GM19239 (cell line): ENCODE measurements at regions not wholly inside any gene's neighbourhood (a gene's known extent, or its start where the extent isn't known, plus 50 kb on each side); places are given as distances from the start of the nearest gene placed in this dataset.
"Not testable (repeated sequence)": the region's sequence is repeated elsewhere in the genome, so short reads cannot be mapped to it uniquely, and the experiment has no call there.

ENCODE experiments used
- DNase-seq: peaks from one replicate; pipeline ENCODE4 v3.0.0; 2011; ENCODE audit warnings: low spot score; ENCODE audit not compliant: insufficient read length
- FAIRE-seq: peaks from 2 replicates; lab custom pipeline; 2011; peaks lifted over from hg19 to GRCh38; lab: Jason Lieb, UNC

- no peak for FAIRE-seq
Observed at GRCh38 chr7:46622251-46622650, 701.2 kb upstream of the IGFBP3 start.

GRCh38 chr7:46619723-46620310 is 698.7 kb upstream of the IGFBP3 start:
- DNase-seq (no peak), FAIRE-seq (no peak)

More at GRCh38 chr7:46622251-46622650, 701.2 kb upstream of the IGFBP3 start:
- DNase-seq: no peak

GRCh38 chr7:46616636-46617035 is 695.6 kb upstream of the IGFBP3 start:
- FAIRE-seq: no peak

DNA sequence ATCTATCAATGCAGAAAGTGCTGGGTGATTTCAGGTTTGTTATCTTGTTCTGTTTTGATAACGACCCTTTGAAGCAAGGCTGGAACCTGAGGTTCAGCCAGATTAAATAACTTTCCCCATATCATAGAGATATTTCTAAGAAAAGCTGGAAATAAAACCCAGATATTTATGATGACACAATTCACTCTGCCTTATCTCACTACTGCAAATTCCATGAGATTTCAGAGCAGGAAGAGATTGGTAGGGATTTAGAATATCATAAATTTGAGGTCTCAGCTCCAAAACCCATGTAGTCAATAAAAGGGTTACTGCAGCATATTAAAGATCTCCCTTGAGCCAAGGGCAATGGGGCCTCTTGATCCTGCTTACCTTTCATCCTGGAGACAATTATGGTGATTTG is 692.5 kb upstream of the IGFBP3 start:
- no peak for DNase-seq
- FAIRE-seq: no peak

More at GRCh38 chr7:46616636-46617035, 695.6 kb upstream of the IGFBP3 start:
- no peak for DNase-seq

- no peak for DNase-seq
- FAIRE-seq: no peak
Observed at GRCh38 chr7:46613116-46613515, 692.0 kb upstream of the IGFBP3 start.

DNA sequence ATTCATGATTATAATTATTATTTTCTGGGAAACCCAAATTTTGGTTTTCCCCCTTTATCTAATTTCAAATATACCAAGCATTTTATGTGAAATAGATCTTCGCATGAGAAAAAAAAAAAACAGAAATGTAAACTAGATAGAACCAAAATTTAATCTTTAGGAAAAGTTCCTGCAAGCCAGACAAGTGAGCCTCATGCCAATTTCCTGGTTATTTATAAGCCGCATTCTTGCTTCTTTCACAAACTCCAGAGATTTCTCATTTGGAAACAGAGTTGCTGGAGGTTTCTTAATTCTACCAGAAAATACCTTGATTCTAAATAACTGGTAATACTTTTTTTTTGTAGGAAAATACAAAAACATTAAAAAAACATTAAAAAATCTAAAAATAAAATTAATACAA is 690.4 kb upstream of the IGFBP3 start:
- DNase-seq (no peak), FAIRE-seq (no peak)

- FAIRE-seq (no peak), DNase-seq (no peak)
Observed at GRCh38 chr7:46610746-46611145, 689.7 kb upstream of the IGFBP3 start.

GRCh38 chr7:46607176-46607575 is 686.1 kb upstream of the IGFBP3 start:
- DNase-seq: no peak
- FAIRE-seq: no peak

DNA sequence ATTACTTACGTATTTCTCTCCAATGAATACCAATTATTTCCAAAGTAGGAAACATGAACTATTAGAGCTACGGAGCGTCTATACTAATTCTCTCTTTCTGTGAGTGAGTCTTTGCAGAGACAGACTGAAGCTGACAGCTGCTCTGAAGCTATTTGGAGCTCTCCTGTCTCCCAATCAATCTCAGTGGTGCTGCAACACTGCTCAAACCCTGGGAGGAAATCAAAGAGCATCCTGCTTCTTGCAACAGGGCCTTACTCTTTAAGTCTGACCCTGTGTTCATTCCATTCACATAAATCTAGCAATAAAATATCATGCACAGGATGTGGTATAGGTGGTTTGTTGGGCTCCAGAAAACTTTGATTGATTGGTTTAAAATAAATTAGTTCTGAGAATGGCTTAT is 685.7 kb upstream of the IGFBP3 start:
- no peak for FAIRE-seq

DNA sequence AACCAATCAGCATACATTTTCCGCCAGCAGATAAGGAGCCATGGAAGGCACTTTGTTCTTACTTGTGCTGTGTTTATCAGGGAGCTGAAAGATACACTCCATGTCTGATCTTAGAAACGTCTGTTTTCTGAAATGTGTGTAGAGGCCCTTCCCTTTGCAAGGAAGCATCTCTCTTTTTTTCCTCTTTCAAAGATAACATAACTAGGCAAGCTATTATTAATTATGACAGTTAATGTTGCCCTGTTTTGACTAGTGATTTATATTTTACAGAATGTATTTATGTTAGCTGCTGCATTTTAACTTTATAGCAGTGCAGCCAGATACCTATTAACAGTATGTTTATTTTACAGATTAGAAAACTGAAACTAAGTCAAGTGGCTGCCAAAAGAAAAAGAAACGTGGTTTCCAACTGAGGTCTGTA is 683.2 kb upstream of the IGFBP3 start:
- DNase-seq (no peak), FAIRE-seq (no peak)

More for the DNA sequence above, 685.7 kb upstream of the IGFBP3 start:
- DNase-seq: no peak

GRCh38 chr7:46603780-46604179 is 682.7 kb upstream of the IGFBP3 start:
- DNase-seq: no peak
- no peak for FAIRE-seq

GRCh38 chr7:46603296-46603752 is 682.3 kb upstream of the IGFBP3 start:
- no peak for FAIRE-seq

GRCh38 chr7:46600340-46600739 is 679.3 kb upstream of the IGFBP3 start:
- no peak for FAIRE-seq
- no peak for DNase-seq

More at GRCh38 chr7:46603296-46603752, 682.3 kb upstream of the IGFBP3 start:
- DNase-seq: no peak

DNA sequence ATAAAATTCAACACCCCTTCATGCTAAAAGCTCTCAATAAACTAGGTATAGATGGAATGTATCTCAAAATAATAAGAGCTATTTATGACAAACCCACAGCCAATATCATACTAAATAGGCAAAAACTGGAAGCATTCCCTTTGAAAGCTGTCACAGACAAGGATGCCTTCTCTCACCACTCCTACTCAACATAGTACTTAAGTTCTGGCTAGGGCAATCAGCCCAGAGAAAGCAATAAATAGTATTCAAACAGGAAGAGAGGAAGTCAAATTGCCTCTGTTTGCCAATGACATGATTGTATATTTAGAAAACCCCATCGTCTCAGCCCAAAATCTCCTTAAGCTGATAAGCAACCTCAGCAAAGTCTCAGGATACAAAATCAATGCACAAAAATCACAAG is 673.8 kb upstream of the IGFBP3 start:
- DNase-seq, FAIRE-seq: not testable (repeated sequence)

DNA sequence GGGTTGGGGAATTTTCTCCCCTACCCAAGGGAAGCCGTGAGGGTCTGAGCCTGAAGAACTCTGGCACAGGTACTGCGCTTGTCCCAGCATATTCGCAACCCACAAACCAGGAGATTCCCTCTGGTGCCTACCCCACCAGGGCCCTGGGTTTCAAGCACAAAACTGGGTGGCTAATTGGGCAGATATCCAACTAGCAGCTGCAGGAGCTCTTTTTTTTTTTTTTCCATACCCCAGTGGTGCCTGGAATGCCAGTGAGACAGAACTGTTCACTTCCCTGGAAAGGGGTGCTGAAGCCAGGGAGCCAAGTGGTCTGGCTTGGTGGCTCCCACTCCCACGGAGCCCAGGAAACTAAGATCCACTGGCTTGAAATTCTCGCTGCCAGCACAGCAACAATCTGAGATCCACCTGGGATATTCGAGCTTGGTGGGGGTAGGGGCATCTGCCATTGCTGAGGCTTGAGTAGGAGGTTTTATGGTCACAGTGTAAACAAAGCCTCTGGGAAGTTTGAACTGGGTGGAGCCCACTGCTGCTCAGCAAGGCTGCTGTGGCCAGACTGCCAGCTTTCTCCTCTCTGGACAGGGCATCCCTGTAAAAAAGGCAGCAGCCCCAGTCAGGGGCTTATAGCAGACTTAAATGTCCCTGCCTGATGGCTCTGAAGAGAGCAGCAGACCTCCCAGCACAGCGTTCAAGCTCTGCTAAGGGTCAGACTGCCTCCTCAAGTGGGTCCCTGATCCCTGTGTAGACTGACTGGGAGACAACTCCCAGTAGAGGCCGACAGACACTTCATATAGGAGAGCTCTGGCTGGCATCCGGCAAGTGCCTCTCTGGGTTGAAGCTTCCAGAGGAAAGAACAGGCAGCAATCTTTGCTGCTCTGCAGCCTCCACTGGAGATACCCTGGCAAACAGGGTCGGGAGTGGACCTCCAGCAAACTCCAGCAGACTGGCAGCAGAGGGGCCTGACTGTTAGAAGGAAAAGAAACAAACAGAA is 670.1 kb upstream of the IGFBP3 start:
- FAIRE-seq, DNase-seq: not testable (repeated sequence)

DNA sequence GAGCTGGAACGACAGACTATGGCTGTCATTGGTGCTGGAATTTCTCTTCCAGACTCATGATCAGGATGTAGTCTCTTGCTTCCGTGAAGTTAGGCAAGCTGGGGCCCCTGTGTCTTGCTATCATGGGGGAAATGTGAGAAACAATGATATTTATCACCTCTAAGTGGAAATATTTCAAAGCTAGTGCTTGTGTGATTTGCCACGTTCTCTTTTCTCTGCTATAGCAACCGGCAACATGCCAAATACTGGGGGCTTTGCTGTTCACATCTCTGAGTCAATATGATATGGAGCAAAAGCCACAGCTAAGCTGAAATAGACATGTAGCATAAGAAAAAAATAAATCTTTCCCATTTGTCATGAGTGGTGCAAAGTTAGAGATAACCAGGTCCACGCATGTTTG is 668.2 kb upstream of the IGFBP3 start:
- DNase-seq: no peak
- no peak for FAIRE-seq

DNA sequence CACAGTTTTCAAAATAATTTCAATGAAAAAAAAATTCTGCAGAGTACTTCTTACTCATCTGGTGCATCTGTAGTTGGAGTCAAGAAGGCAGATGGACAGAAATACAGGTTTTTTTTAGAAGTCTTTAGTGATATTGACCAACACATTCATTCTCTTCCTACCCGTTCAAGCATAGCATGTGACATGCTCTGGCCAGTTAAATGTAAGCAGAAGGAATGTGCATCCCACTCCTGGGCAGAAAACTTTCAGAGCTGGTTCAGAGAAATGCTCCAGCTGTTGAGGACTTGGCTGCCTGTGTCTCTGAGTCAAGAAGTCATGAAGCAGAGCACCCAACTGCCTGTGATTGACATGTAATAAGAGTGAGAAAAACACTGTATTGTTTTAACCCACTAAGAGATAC is 665.3 kb upstream of the IGFBP3 start:
- DNase-seq (no peak), FAIRE-seq (no peak)

DNA sequence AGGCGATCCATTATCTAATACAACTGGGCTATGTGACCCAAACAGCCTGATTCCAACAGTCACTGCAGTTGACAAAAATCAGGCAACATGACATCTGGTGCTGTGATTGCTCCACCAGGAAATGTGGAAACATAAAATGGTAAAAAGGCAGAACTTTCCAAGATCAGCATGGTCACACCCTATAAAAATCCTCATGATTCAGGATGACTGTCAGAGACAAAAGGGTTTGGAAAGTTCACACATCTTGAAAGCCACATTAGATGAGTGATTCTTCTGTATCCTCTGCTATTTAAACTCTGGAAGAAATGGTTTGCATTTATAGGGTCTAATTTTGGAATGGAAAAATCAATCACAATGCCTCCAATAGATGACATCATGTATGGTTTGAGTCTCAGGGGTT is 662.6 kb upstream of the IGFBP3 start:
- FAIRE-seq: no peak
- no peak for DNase-seq

GRCh38 chr7:46581268-46581667 is 660.2 kb upstream of the IGFBP3 start:
- FAIRE-seq (no peak), DNase-seq (no peak)

DNA sequence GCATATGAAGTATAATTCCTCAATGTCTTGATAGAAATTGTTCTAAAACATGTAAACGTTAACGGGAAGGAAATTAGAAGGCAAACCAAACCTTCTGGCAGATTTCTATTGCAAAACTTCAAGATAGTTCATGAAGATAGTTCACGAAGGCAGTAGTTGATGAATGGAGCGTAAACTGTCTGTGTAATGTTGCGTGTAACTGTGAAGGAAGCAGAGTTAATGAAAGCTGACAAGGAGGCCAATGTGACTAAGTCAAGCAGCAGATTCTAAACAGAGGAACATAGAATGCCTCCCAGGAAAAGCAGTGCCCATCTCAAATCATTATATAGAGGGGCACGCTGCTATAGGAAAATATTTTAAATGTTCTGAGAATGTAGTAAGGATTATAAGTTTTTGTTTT is 659.7 kb upstream of the IGFBP3 start:
- FAIRE-seq (no peak), DNase-seq (no peak)

DNA sequence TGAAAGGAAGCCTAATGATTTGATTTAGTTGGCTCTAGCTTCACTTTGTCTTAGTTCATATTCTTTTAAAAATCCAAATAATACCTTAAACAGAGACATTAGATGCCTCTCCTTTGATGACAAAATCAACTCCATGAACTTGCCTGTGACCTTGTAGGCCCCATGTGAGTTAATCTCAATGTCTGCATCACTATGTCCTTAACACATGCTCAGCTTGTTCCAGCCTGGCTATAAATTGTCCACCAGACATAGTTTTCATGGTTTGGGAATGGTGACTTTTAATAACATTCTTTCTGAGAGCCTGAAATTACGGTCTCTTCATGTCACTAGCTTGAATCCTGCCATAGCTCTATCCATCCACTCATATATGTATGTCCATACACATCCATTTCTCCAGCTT is 656.3 kb upstream of the IGFBP3 start:
- no peak for FAIRE-seq
- no peak for DNase-seq
